Fibroblast of pulmonary artery (primary cell): ENCODE measurements at regions not wholly inside any gene's neighbourhood (a gene's known extent, or its start where the extent isn't known, plus 50 kb on each side); places are given as distances from the start of the nearest gene placed in this dataset.

Experiments
- DNase-seq: peaks from one replicate; pipeline ENCODE4 v3.0.0-alpha.2; 2010; ENCODE audit warnings: low read depth
- H3K4me3 ChIP-seq: replicated peaks from 2 replicates; pipeline ENCODE4 v1.5.1; 2011; ENCODE audit warnings: low read depth, mild to moderate bottlenecking, control low read depth, low read length, moderate library complexity
- TF ChIP-seq, protein P1 (sequence below): IDR thresholded peaks from 2 replicates; pipeline ENCODE4 v1.5.1; 2011; ENCODE audit warnings: mild to moderate bottlenecking, control low read depth, low read length, inconsistent platforms; ENCODE audit errors: missing control alignments

- H3K4me3 ChIP-seq = no peak overlapping the region
- TF ChIP-seq, protein P1, sequence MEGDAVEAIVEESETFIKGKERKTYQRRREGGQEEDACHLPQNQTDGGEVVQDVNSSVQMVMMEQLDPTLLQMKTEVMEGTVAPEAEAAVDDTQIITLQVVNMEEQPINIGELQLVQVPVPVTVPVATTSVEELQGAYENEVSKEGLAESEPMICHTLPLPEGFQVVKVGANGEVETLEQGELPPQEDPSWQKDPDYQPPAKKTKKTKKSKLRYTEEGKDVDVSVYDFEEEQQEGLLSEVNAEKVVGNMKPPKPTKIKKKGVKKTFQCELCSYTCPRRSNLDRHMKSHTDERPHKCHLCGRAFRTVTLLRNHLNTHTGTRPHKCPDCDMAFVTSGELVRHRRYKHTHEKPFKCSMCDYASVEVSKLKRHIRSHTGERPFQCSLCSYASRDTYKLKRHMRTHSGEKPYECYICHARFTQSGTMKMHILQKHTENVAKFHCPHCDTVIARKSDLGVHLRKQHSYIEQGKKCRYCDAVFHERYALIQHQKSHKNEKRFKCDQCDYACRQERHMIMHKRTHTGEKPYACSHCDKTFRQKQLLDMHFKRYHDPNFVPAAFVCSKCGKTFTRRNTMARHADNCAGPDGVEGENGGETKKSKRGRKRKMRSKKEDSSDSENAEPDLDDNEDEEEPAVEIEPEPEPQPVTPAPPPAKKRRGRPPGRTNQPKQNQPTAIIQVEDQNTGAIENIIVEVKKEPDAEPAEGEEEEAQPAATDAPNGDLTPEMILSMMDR = no peak
- no peak for DNase-seq
Measured at GRCh38 chr18:76205906-76206305, 289.1 kb downstream of the ZNF516 start.

DNA sequence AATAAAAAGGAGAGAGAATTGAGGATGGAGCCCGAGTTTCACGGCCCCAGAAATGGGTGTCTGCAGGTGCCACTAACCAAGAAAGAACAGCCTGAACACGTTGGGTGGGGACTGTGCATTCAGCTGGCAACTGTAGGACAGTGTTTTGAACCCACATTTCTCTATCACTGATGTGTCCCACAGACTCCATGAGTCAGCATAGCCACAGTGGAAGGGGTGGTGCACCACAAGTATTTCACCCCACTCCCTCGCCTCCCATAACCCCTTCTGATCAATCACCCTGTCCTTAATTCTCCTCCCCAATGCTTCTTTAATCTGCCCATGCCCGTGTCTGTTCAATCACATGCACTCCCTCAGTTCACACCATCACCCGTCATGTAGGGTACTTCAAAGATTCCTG, 291.5 kb downstream of the ZNF516 start:
- no peak overlapping the region for H3K4me3 ChIP-seq
- TF ChIP-seq, protein P1 = no peak
- DNase-seq = no peak

DNA sequence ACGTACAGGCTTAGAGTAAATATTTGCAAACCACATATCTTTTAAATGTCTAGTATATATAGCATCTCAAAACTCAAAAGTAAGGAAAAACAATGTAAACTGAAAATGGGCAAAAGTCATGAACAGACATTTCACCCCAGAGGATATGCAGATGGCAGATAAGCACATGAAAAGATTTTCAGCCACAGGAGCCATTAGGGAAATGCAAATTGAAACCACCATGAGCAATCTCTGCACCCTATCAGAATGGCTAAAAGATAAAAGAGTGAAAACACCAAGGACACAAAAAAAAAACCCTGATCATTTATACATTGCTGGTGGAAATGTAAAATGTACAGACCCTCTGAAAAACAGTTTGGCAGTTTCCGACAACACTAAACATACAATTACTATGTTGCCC, 292.7 kb downstream of the ZNF516 start:
- no peak for DNase-seq

DNA sequence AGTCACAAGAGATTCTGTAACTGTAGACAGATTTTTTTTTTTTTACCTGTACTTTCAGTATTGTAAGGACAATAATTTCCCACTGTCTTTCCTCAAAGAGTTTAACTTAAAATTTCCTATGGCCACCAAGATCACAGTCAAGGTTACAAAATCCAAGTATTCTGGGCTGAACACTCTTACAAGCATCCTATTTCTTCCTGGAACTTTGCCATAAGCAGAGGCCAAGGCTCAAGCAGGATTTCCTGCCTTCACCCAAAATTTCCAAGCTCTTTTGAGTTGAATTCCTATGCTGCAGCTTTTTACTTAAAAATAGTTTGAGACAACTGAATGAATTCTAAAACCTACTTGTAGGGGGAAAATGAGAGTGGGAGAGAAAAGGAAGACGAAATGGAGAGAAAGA, 299.4 kb downstream of the ZNF516 start:
- TF ChIP-seq, protein P1 = no peak
- DNase-seq = no peak
- H3K4me3 ChIP-seq = no peak overlapping the region

More for the DNA sequence above, 292.7 kb downstream of the ZNF516 start:
- TF ChIP-seq, protein P1 = no peak
- H3K4me3 ChIP-seq = no peak overlapping the region

DNA sequence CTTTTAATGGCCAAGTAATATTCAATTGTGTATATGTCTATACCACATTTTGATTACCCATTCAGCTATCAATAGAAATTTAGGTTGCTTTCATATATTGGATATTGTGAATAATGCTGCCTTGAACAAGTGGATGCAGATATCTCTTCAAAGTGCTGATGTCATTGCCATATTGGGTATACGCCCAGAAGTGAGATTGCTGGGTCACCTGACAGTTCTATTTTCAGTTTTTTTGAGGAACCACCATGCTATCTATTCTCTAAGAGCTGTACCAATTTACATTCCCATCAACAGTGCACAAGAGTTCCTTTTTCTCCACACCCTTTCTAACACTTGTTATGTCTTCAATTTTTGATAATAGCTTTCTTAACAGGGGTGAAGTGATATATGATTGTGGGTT, 306.9 kb downstream of the ZNF516 start:
- TF ChIP-seq, protein P1 = no peak
- no peak for DNase-seq

GRCh38 chr18:76179257-76179656, 315.8 kb downstream of the ZNF516 start:
- TF ChIP-seq, protein P1 = no peak
- no peak for DNase-seq
- no peak overlapping the region for H3K4me3 ChIP-seq

More for the DNA sequence above, 306.9 kb downstream of the ZNF516 start:
- no peak overlapping the region for H3K4me3 ChIP-seq

DNA sequence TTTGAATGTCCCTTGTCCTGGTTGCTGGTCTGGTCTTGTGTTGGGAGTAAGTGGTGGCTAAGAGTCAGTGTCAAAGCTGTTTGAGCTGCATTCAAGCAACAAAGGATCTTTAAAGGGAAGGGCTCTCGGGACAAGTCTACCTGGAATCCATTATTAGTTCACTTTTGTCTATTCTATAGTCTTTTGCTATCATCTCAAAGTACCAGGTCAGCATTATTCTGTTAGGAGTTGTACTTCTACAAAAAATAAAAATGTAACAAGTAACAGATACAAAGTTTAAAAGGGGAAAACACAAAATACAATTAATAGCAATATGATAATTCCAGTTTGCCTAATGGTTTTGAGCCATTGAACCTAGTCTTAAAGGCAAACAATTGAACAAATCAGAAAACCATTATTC, 317.9 kb downstream of the ZNF516 start:
- DNase-seq = no peak
- H3K4me3 ChIP-seq = no peak overlapping the region
- TF ChIP-seq, protein P1 = no peak
